ENCODE measurements at regions not wholly inside any gene's neighbourhood (a gene's known extent, or its start where the extent isn't known, plus 50 kb on each side); places are given as distances from the start of the nearest gene placed in this dataset.
"Not testable (repeated sequence)": the region's sequence is repeated elsewhere in the genome, so short reads cannot be mapped to it uniquely, and the experiment has no call there.

DNA sequence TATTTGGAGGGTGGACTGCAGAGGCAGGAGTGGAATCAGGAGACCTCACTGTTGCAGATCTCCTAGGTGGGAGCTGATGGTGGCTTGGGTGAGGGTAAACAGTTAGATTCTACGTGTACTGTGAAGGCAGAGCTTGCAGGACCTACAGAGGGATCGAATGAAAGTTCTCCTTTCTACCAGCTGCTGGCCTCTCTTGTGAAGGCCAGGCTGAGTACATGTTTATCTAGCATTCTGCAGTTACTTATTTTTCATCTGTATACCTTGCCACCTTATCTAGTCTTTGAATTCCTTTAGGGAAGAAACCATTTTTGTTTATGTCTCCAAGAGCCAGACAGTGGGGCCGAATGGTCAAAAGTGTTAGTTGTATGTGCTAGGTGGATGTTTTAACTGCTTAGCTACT, 57.6 kb downstream of the PTTG1 start:
- no peak for DNase-seq

DNA sequence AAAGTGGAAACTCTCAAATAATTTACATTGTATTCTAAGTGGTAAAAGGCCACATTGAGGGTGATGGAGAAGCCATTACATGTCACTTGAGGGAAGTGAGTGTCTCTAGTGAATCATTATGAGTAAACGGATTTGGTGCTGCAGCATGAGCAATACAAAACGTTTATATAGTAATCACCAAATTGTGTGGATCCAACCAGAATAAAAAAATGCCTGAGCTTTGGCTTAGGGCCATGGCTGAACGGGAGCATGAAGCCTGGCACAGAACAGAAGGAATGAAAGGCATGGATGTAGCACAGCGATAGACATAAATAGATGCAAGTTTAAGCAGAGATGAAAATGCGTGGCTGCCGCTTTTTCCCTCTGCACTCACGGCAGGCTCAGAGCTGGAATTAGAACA, 58.3 kb downstream of the PTTG1 start:
- DNase-seq: no peak

DNA sequence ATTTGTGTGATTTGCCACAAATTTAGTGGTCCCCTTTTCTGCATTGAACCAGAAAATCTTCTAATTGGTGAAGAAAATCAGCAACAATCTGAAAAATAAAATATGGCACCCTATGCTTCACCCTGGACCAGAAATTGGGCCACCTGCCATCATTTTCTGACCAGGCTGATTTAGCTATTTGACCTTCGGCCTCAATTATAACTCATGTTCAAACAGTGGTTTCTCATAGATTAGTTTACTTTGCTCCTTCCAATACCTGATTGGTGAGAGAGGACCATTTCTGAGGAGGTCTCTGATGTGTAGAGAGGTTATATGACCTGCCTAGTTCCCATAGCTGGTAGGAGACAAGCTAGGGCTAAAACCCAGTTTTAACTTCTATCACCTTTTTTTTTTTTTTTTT, 59.0 kb downstream of the PTTG1 start:
- no peak for DNase-seq

DNA sequence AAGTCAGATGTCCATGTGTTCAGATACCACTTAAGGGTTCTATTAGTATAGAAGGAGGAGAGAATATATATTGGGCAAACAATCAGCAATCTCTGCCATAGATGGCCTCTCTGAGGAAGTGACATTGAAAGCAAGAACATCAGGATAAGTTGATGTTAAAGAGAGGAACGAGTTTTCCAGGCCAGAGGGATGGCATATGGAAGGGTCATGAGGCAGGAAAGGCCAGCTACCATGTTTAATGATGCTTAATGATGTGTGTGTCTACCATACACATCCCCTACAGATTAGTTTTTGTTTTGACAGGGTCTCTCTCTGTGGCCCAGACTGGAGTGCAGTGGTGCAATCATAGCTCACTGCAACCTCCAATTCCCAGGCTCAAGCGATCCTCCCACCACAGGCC, 63.0 kb downstream of the PTTG1 start:
- no peak for DNase-seq

DNA sequence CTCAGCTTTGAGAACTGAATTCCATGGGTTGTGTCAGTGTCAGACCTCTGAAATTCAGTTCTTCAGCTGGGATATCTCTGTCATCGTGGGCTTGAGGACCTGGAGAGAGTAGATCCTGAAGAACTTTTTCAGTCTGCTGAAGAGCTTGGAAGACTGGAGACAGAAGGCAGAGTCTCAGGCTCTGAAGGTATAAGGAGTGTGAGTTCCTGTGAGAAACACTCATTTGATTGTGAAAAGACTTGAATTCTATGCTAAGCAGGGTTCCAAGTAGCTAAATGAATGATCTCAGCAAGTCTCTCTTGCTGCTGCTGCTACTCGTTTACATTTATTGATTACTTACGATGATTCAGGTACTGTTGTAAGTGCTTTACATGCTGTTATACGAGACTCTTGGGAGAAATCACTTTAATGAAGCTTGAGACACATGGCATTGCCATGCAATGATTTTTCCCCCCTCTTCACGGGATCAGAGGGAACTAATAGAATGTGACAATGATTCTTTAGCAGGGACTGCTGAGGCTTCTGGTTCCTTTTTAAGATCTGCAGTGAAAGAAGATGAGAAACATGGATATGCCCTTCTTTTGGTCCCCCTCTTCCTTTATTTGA, 63.8 kb downstream of the PTTG1 start:
- DNase-seq: no peak

DNA sequence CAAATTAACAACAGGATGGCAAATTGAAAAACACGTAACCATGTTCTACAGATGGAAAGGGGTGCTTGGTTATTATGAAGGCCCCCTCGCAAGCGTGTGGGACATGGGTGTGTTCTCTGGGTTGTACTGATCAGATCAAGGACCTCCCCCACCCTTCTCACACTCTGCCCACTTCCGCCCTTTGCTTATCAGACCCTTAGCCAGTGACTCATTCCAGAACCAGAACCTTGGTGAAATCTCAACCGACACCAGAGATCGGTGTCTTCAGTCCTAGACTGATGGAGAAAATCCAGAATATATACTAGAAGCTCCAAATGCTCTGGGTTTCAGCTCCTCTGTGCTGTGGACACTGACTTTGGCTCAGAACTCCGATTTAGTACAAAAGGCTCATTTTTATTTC, 64.9 kb downstream of the PTTG1 start:
- no peak for DNase-seq

DNA sequence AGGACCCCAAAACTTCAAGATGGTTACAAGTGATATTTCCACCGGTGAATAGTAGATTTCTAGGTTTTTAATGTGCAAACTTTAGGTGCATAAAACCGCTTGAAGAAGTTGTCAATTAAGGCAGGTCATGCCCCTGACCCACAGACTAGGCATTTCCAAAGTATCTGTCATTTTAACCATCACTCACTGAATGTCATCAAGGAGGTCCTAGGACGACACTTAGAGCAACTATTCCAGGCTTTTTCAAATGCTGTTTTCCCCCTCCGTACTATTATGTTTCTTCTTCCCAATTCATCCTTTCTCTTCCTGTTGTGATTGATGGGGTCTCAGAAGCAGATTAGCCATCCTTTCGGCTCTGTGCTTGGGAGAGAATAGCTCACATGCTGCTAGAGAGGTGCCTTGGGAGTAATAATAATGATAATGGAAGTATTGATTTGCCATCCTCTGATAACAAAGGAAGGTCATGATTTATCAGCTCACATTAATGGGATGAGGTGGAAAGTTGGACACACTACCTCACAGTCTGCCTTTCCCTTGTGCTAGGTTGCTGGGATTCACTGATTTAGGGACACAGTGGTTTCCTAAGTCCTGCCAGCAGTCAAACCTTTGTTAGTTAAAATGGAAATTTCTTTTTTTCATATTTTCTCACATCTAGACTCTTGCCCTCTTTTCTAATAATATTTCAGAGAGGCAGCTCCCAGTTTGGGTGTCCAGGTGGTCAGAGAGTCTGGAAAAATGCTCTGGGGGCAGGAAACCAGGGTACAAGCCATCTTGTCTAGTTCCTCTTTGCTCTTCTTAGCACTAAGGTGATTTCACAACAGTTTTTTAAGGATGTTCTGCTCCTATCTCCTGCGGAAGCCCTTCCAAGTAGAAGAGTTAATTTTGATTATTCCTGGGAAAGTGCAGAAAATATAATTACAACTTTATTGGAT, 67.0 kb downstream of the PTTG1 start:
- DNase-seq: no peak

DNA sequence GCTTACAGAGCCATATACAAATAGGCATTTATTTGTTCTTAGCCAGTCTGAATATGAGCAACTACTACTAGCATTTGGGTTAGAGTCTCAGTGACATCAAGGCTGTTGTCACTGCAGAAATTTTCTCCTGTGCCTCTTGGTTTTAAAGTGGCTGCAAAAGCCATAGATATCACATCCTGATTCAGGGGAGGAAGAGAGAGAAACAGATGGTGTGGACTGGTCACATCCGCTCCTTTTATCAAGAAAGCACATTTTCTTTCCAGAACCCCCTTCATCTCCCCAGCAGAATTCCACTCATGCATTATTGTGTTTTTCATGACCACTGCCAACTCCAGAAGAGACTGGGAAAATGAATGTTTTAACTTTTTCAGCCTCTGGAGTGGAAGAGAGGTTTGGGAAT, 69.8 kb downstream of the PTTG1 start:
- no peak for DNase-seq

DNA sequence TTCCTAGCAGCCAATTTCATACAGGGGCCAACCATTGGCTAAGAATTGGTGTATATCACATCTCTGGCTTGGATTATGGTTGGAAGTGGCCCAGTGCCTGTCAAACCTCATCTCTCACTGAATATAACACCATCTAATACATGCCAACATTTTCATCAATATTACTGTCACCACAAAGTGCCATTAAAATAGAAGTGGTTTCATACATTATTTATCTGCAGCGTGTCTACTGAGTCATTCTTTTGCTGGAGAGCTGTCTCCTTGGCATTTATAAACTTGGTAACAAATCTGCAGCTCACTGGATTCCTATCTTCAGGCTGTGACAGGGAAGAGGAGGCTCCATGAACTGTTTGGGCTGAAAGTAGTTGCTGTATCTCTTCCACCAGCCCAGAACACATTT, 70.9 kb downstream of the PTTG1 start:
- no peak for DNase-seq

DNA sequence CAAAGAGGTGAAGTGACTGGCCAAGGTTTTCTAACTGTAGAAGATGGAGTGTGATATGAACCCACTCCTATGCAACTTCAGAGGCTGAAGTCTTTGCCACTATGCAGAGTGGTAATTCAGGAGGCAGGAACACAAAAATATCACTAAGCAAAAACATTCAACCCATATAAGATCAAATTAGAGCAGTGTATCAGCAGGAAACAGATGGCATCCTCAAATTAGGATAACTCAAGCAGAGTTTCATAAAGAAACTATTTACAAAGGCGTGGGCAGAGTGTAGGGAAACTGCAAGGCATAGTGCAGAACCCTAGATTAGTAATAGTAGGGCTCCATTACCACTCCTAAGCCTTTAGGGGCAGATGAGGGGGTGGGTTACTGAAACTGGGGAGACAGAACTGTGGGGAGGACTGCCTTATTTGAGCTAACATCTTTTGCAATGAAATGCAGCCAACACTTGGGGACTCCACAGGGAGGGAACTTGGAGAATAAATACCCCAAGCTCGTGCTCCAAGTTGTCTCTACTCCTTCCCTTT, 72.2 kb downstream of the PTTG1 start:
- DNase-seq: no peak

DNA sequence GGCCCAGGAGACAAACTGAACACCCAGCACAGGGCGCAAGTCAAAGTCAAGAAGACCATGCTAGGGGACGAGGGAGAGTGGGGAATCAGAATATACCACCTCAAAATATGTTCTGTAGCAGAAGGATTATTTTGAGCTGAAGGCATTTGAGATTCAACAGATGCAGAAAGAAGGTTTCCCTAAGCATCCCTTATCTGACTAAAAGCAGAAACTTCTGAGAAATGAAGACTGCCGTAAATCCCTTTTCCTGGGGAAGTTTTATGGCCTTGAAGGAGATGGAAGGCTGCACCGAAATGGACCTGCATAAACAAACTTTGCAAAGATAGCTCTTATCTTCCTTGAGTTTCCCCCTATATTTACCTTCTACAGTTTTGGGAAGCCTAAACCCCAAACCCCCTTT, 72.8 kb downstream of the PTTG1 start:
- no peak for DNase-seq

DNA sequence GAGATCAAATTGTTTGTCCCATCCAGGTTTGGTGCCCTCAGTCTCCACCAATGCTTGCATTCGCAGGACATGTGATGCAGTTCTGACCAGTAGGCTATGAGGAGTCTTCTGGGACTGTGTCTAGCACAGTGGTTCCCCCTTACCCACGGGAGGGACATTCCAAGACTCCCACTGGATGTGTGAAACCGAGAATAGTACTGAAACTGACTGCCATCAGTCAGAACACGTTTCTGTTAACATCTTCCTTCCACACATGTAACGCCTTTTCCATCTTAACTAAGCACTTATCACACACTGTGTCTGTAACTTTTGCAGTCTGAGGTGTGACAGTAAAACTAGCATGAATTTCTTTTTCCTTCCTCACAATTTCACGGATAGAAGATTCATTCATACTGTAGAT, 74.7 kb downstream of the PTTG1 start:
- DNase-seq: no peak

DNA sequence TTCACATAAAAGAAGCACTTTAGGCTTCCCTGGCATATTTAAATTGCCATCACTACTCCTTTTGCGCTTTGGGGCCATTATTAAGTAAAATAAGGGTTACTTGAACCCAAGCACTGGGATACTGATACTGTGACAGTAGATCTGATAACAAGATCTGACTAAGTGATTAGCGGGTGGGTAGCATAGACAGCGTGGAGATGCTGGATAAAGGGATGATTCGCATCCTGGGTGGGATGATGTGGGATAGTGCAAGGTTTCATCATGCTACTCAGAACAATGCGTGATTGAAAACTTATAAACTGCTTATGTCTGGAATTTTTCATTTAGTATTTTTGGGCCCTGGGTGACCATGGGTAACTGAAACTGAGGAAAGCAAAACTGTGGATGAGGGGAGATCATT, 75.1 kb downstream of the PTTG1 start:
- DNase-seq: no peak

DNA sequence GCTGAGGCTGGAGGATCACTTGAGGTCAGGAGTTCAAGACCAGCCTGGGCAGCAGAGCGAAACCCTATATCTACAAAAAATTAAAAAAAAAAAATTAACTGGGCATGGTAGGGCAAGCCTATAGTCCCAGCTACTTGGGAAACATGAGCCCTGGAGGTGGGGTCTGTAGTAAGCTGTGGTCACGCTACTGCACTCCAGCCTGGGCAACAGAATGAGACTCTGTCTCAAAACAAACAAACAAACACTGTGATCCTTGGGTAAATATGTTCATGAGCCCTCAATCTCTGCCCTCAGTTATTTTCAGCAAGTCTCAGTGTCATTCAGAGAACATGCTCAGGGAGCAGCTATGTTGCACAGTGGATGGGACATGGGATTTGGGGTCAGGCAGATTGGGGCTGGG, 76.2 kb downstream of the PTTG1 start:
- no peak for DNase-seq

DNA sequence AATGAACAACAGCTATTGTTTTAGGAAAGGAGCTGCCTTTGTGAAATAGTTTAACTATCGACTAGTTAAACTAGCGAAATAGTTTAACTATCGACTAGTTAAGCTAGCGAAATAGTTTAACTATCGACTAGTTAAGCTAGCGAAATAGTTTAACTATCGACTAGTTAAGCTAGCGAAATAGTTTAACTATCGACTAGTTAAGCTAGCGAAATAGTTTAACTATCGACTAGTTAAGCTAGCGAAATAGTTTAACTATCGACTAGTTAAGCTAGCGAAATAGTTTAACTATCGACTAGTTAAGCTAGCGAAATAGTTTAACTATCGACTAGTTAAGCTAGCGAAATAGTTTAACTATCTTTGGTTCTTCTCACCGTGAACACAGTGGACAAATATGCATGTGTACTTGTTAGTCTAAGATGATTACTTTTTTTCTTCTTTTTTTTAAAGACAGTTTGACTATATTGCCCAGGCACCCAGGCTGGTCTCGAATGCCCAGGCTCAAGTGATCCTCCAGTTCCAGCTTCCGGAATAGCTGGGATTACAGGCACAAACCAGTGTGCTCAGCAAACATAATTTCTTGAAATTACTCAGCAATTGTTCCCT, 76.9 kb downstream of the PTTG1 start:
- DNase-seq: not testable (repeated sequence)

DNA sequence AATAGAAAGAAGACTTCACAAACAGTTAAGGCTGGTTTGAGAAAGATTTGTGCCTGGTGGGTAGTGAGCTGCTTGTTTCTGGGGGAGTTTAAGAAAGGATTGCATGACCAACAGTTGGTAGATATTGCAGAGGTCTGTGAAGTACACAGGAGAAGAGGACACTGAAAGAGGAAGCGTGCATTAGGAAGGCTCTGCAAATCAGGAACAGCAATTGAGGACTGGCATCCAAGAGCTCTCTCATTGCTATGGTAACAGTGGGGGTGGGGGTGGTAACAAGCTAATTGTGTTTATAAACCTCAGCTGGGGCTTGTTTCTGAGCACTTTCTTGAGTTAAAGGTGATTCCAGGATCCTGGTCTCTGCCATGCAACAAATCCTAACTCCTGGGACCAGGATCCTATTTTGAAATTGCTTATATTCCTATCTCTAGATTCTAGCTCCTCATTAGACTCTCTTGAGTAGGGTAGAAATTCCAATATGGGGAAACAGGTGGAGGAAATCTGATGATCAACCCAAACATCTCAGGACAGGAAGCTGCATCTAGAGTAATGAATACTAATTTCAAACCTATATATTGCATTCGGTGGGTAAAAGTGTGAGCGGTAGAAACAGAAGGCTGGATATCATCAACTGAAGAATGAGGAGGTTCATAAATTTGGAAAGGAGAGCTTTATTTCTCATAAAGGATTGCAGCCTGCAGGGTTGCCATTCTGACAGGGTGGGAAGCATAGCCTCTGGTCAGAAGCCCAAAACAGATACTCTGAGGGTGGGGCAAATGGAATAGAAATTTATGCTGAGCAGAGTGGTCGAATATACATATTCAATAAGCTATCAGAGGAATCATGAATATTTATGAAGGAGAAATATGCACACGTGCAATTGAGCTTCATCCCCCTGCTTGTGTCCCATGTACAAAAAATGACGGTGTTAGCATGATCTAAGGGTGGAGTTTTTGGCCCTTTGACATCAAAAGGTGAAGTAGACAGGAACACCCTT, 79.4 kb downstream of the PTTG1 start:
- DNase-seq: no peak

DNA sequence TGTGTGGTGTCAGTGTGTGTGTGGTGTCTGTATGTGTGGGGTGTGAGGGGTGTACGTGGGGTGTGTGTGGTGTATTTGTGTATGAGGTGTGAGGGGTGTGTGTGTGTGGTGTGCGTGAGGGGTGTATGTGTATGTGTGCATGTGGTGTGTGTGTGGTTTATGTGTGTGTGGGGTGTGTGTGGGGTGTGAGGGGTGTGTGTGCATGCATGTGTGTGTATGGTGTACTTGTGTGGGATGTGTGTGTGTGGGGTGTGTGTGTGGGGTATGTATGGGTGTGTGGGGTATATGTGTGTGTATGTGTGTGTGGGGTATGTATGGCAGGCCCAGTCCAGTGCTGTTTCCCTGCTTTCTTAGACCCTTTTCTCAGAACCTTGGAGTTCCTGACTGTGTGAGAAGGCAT, 83.3 kb downstream of the PTTG1 start:
- no peak for DNase-seq

DNA sequence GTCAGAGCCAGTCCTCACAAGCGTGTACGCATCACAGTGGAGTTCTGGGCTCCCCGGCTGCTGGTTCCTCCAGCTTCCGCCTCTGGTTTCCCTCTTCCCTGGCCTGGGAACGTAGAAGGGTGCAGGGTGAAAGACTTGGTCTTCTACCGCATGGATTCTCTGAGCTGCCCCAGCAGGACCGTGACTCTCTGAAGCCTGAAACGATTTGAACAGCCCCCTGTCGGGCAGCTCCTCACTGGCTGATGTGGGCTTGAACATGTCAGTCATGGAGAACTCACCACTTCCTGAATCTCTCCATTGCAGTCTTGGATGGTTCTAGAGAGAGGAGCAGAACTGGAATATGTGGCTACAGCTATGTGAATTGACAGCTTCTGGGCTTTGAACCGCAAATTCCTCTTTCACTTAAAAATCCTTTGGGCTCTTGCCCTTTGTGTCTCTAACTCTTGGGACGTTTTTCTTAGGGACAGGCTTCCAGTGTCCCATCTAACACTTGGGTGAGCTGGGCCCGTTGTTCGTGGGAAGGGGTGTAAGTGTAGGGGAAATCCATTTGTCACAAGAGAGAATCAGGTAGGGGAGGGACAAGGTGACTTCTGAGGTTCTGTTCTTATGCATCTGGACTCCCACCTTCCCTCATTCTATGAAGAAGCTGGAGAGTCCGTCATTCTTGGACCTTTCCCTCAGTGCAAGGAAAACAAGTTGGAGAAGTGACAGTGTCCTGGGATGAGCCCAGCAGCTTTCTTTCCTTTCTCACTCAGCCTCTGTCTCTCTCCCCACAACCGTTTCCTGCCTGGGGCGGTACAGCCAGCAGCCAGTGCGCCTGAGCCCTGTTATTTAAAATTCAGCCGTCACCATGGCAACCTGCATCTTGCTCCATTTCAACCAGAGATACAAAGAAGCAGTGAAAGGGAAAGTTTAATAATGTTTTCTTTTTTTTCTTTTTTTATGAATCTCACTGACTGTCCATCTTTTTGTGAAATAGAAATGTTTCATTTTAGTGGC, 84.7 kb downstream of the PTTG1 start:
- DNase-seq: no peak

DNA sequence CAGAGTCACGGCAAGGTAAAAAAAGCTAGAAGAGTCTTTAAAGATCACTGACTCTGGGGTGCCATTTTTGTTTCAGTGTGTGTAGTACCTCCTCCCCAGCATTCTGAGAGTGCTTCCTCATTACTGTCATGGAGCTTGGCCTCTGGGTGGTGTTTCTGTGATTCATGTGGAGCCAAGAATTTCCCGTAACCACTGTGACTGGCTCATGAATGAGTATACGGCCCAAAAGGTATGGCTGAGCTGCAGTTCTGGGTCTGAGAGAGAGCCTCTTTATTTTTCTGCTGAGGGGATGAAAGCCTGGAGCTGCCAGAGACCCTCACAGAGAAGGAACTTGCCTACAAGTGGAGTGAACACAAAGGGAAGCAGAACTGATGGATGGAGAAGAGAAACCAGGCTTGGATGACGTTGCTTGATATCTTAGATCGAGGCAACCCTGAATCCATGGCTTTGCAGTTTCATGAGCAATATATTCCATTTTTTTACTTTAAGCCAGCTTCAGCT, 85.6 kb downstream of the PTTG1 start:
- DNase-seq: no peak

DNA sequence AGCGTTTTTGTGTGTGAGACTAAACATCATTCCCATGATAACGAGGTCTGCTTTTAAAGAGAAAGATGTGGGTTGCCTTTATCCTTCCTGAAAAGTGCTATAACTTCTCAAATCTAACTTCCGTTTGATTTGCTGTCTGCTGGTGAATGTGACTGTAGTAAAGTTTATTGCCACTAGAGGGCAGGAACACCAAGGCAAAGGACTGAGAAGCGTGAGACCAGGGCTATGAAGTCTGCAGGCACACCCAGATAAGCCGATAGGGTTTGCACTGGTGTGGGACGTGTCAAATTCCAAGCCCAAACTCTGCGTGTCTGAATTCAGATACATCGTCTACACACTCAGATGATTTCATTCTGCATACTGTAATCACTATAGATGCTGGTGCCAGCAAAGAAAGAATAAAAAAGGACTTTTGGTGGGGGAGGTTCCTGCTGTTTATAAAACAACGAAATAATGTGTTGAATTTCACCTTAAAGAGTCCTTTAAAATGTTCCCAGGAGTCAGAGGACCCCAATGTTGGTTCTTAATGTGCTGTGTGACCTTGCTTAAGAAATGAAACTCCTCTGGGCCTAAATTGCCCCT, 87.2 kb downstream of the PTTG1 start:
- DNase-seq: peak; percentile 45

Data from NCI-H1105 treated with DMSO at 0.1 percent for 48 hours (cell line).